ENCODE measurements at regions not wholly inside any gene's neighbourhood (a gene's known extent, or its start where the extent isn't known, plus 50 kb on each side); places are given as distances from the start of the nearest gene placed in this dataset.
"Not testable (repeated sequence)": the region's sequence is repeated elsewhere in the genome, so short reads cannot be mapped to it uniquely, and the experiment has no call there.

- Mint-ChIP-seq H3K4me1 (no peaks in the 10 kb centered on the region), H3K9me3 (peaks cover 0 to 4% (median 0%) of the 10 kb centered on the region in 3 donors), H3K36me3 (no peaks in the 10 kb centered on the region), H3K4me3 (no peak overlapping the region), H3K27me3 (peaks cover 2 to 9% of the 10 kb centered on the region in 2 donors), H3K27ac (no peak overlapping the region)
- H3K4me3 ChIP-seq (ENCODE audit: control insufficient read depth in 1 of 2, extremely low read depth in 1 of 2, low read length in 1 of 2), result no peak overlapping the region
- no peaks in the 10 kb centered on the region for H3K36me3 ChIP-seq (ENCODE audit: control insufficient read depth in 2 of 2, extremely low read depth in 1 of 2, insufficient read depth in 1 of 2, low read length in 1 of 2)
- DNase-seq (no peak), ATAC-seq (replicated peaks in 1 of 4) (no peak)
- no peaks in the 10 kb centered on the region for H3K9me3 ChIP-seq
- no peak overlapping the region for H3K27ac ChIP-seq (ENCODE audit: low read length)
- H3K27me3 ChIP-seq (replicated peaks in 1 of 2; ENCODE audit: control insufficient read depth in 2 of 2, extremely low read depth in 1 of 2, insufficient read depth in 2 of 2, low read length in 1 of 2), result no peaks in the 10 kb centered on the region
- no peaks in the 10 kb centered on the region for H3K4me1 ChIP-seq (ENCODE audit: control insufficient read depth in 1 of 2, extremely low read depth in 1 of 2, insufficient read depth in 2 of 2, low read length in 2 of 2)
- no CpG with 5 or more reads among the region's 1 CpG for WGBS (ENCODE audit: insufficient coverage)
- ChIA-PET CTCF (no interaction called here), POLR2A (no interaction called here)
These were observed 1111.0 kb upstream of the SLC39A10 start for GRCh38 chr2:194545978-194546377.

DNA sequence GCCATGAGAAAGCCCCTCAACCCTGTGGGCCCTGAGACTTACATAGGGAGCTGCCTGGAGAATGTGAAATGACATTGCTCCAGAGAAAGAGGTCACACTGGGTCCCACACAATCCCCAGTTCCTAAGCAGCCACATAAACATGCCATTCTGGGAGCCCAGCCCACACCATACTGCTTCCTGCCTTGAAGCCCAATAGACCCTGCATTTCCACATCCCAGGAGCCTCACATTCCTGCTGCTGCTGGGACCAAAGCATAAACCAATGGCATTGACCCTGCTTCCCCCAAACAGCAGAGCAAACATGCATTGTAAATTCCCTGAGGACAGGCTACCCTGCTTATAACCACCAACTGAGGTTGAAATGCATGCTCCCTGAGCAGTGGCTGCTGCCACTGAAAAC lies 1117.6 kb upstream of the SLC39A10 start:
- Mint-ChIP-seq H3K4me1 (no peaks in the 10 kb centered on the region), H3K27ac (no peak overlapping the region), H3K4me3 (no peak overlapping the region), H3K36me3 (no peaks in the 10 kb centered on the region), H3K27me3 (peaks cover 2 to 6% of the 10 kb centered on the region in 2 donors), H3K9me3 (peaks cover 0 to 10% (median 4%) of the 10 kb centered on the region in 3 donors)
- Histone ChIP-seq H3K36me3 (ENCODE audit: control insufficient read depth in 2 of 2, extremely low read depth in 1 of 2, insufficient read depth in 1 of 2, low read length in 1 of 2) (no peaks in the 10 kb centered on the region), H3K4me1 (ENCODE audit: control insufficient read depth in 1 of 2, extremely low read depth in 1 of 2, insufficient read depth in 2 of 2, low read length in 2 of 2) (no peaks in the 10 kb centered on the region), H3K27ac (ENCODE audit: low read length) (no peak overlapping the region), H3K9me3 (no peaks in the 10 kb centered on the region), H3K27me3 (replicated peaks in 1 of 2; ENCODE audit: control insufficient read depth in 2 of 2, extremely low read depth in 1 of 2, insufficient read depth in 2 of 2, low read length in 1 of 2) (no peaks in the 10 kb centered on the region), H3K4me3 (ENCODE audit: control insufficient read depth in 1 of 2, extremely low read depth in 1 of 2, low read length in 1 of 2) (no peak overlapping the region)
- CTCF ChIA-PET, result no interaction called here
- DNase-seq, result no peak
- no peak for ATAC-seq (replicated peaks in 1 of 4)
- POLR2A ChIA-PET, result no interaction called here

GRCh38 chr2:194526121-194526520 lies 1130.9 kb upstream of the SLC39A10 start:
- no peaks in the 10 kb centered on the region for H3K9me3 Mint-ChIP-seq
- H3K27ac Mint-ChIP-seq, result no peak overlapping the region
- no peaks in the 10 kb centered on the region for H3K4me1 Mint-ChIP-seq
- H3K4me3 Mint-ChIP-seq, result no peak overlapping the region
- POLR2A ChIA-PET, result no interaction called here
- no peak overlapping the region for H3K4me3 ChIP-seq (ENCODE audit: control insufficient read depth in 1 of 2, extremely low read depth in 1 of 2, low read length in 1 of 2)
- H3K4me1 ChIP-seq (ENCODE audit: control insufficient read depth in 1 of 2, extremely low read depth in 1 of 2, insufficient read depth in 2 of 2, low read length in 2 of 2), result no peaks in the 10 kb centered on the region
- no peaks in the 10 kb centered on the region for H3K36me3 ChIP-seq (ENCODE audit: control insufficient read depth in 2 of 2, extremely low read depth in 1 of 2, insufficient read depth in 1 of 2, low read length in 1 of 2)
- H3K9me3 ChIP-seq, result no peaks in the 10 kb centered on the region
- CTCF ChIA-PET, result no interaction called here
- no peak for ATAC-seq (replicated peaks in 1 of 4)
- H3K27me3 Mint-ChIP-seq, result no peaks in the 10 kb centered on the region
- H3K36me3 Mint-ChIP-seq, result no peaks in the 10 kb centered on the region
- H3K27me3 ChIP-seq (replicated peaks in 1 of 2; ENCODE audit: control insufficient read depth in 2 of 2, extremely low read depth in 1 of 2, insufficient read depth in 2 of 2, low read length in 1 of 2), result no peaks in the 10 kb centered on the region
- no peak overlapping the region for H3K27ac ChIP-seq (ENCODE audit: low read length)
- DNase-seq, result no peak

GRCh38 chr2:194514281-194514680 lies 1142.7 kb upstream of the SLC39A10 start:
- H3K4me1 Mint-ChIP-seq, result no peaks in the 10 kb centered on the region
- no peak overlapping the region for H3K27ac ChIP-seq (ENCODE audit: low read length)
- H3K27me3 Mint-ChIP-seq, result no peaks in the 10 kb centered on the region
- no peak overlapping the region for H3K4me3 ChIP-seq (ENCODE audit: control insufficient read depth in 1 of 2, extremely low read depth in 1 of 2, low read length in 1 of 2)
- no peaks in the 10 kb centered on the region for H3K4me1 ChIP-seq (ENCODE audit: control insufficient read depth in 1 of 2, extremely low read depth in 1 of 2, insufficient read depth in 2 of 2, low read length in 2 of 2)
- ATAC-seq (replicated peaks in 1 of 4) (no peak), DNase-seq (no peak)
- no peaks in the 10 kb centered on the region for H3K36me3 ChIP-seq (ENCODE audit: control insufficient read depth in 2 of 2, extremely low read depth in 1 of 2, insufficient read depth in 1 of 2, low read length in 1 of 2)
- no peaks in the 10 kb centered on the region for H3K27me3 ChIP-seq (replicated peaks in 1 of 2; ENCODE audit: control insufficient read depth in 2 of 2, extremely low read depth in 1 of 2, insufficient read depth in 2 of 2, low read length in 1 of 2)
- CTCF ChIA-PET, result no interaction called here
- H3K9me3 Mint-ChIP-seq, result peaks cover 0 to 3% (median 0%) of the 10 kb centered on the region in 3 donors
- no peaks in the 10 kb centered on the region for H3K9me3 ChIP-seq
- no peaks in the 10 kb centered on the region for H3K36me3 Mint-ChIP-seq
- H3K4me3 Mint-ChIP-seq, result no peak overlapping the region
- WGBS (ENCODE audit: insufficient coverage), result 58% methylated on average over 2 of the region's 2 CpGs
- H3K27ac Mint-ChIP-seq, result no peak overlapping the region
- POLR2A ChIA-PET, result no interaction called here

DNA sequence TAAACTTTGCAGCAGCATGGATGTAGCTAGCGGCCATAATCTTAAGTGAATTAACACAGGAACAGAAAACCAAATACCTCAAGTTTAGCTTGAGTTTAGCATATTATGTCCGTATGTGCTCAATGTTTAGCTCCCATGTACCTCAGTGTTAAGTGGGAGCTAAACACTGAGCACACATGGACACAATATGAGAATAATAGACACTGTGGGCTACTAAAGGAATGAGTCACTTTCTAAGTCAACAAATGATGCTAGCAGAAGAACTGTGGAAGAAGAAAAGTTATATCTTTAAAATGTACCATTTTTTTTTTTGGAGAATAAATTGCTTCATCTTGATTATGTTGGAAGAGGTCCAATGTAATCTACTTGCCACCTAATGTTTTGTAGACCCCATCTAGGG lies 1146.0 kb upstream of the SLC39A10 start:
- POLR2A ChIA-PET; DNase-seq; H3K27me3 ChIP-seq (replicated peaks in 1 of 2; ENCODE audit: control insufficient read depth in 2 of 2, extremely low read depth in 1 of 2, insufficient read depth in 2 of 2, low read length in 1 of 2); H3K27ac ChIP-seq (ENCODE audit: low read length); H3K4me1 ChIP-seq (ENCODE audit: control insufficient read depth in 1 of 2, extremely low read depth in 1 of 2, insufficient read depth in 2 of 2, low read length in 2 of 2); CTCF ChIA-PET; H3K9me3 Mint-ChIP-seq; H3K36me3 Mint-ChIP-seq; H3K4me1 Mint-ChIP-seq; H3K9me3 ChIP-seq; ATAC-seq (replicated peaks in 1 of 4); H3K4me3 ChIP-seq (ENCODE audit: control insufficient read depth in 1 of 2, extremely low read depth in 1 of 2, low read length in 1 of 2); H3K27ac Mint-ChIP-seq; H3K36me3 ChIP-seq (ENCODE audit: control insufficient read depth in 2 of 2, extremely low read depth in 1 of 2, insufficient read depth in 1 of 2, low read length in 1 of 2); H3K4me3 Mint-ChIP-seq; H3K27me3 Mint-ChIP-seq: not testable (repeated sequence)
- no CpG with 5 or more reads among the region's 2 CpGs for WGBS (ENCODE audit: insufficient coverage)

GRCh38 chr2:194504876-194505275 lies 1152.2 kb upstream of the SLC39A10 start:
- H3K9me3 Mint-ChIP-seq; H3K36me3 Mint-ChIP-seq; H3K27ac ChIP-seq (ENCODE audit: low read length); H3K4me3 ChIP-seq (ENCODE audit: control insufficient read depth in 1 of 2, extremely low read depth in 1 of 2, low read length in 1 of 2); H3K27me3 ChIP-seq (replicated peaks in 1 of 2; ENCODE audit: control insufficient read depth in 2 of 2, extremely low read depth in 1 of 2, insufficient read depth in 2 of 2, low read length in 1 of 2); CTCF ChIA-PET; DNase-seq; H3K9me3 ChIP-seq; H3K27me3 Mint-ChIP-seq; ATAC-seq (replicated peaks in 1 of 4); H3K27ac Mint-ChIP-seq; H3K4me1 ChIP-seq (ENCODE audit: control insufficient read depth in 1 of 2, extremely low read depth in 1 of 2, insufficient read depth in 2 of 2, low read length in 2 of 2); H3K36me3 ChIP-seq (ENCODE audit: control insufficient read depth in 2 of 2, extremely low read depth in 1 of 2, insufficient read depth in 1 of 2, low read length in 1 of 2); H3K4me3 Mint-ChIP-seq; H3K4me1 Mint-ChIP-seq; POLR2A ChIA-PET: not testable (repeated sequence)
- WGBS (ENCODE audit: insufficient coverage), result no CpG with 5 or more reads among the region's 3 CpGs

- no peaks in the 10 kb centered on the region for H3K27me3 Mint-ChIP-seq
- no peaks in the 10 kb centered on the region for H3K9me3 Mint-ChIP-seq
- H3K4me3 ChIP-seq (ENCODE audit: control insufficient read depth in 1 of 2, extremely low read depth in 1 of 2, low read length in 1 of 2), result no peak overlapping the region
- no peaks in the 10 kb centered on the region for H3K9me3 ChIP-seq
- ChIA-PET CTCF (no interaction called here), POLR2A (interaction anchor here in 1 of 2 donors (0.6 kb wide), 1 partner anchor 259 kb away, joined by 3 read pairs; no protein-coding TSS in a partner anchor)
- ATAC-seq (replicated peaks in 1 of 4) (no peak), DNase-seq (no peak)
- H3K27me3 ChIP-seq (replicated peaks in 1 of 2; ENCODE audit: control insufficient read depth in 2 of 2, extremely low read depth in 1 of 2, insufficient read depth in 2 of 2, low read length in 1 of 2), result no peaks in the 10 kb centered on the region
- H3K4me1 ChIP-seq (ENCODE audit: control insufficient read depth in 1 of 2, extremely low read depth in 1 of 2, insufficient read depth in 2 of 2, low read length in 2 of 2), result no peaks in the 10 kb centered on the region
- no peak overlapping the region for H3K4me3 Mint-ChIP-seq
- no peak overlapping the region for H3K27ac ChIP-seq (ENCODE audit: low read length)
- H3K36me3 Mint-ChIP-seq, result no peaks in the 10 kb centered on the region
- H3K36me3 ChIP-seq (ENCODE audit: control insufficient read depth in 2 of 2, extremely low read depth in 1 of 2, insufficient read depth in 1 of 2, low read length in 1 of 2), result no peaks in the 10 kb centered on the region
- H3K27ac Mint-ChIP-seq, result no peak overlapping the region
- H3K4me1 Mint-ChIP-seq, result no peaks in the 10 kb centered on the region
These were observed 1162.0 kb upstream of the SLC39A10 start for GRCh38 chr2:194495046-194495445.

All from T-cell (primary cell).